COLO668 (cell line): ENCODE measurements at regions not wholly inside any gene's neighbourhood (a gene's known extent, or its start where the extent isn't known, plus 50 kb on each side); places are given as distances from the start of the nearest gene placed in this dataset.

Source experiments
- DNase-seq: peaks from one replicate; lab custom pipeline; 2025; ENCODE audit not compliant: unreplicated experiment; lab: John Stamatoyannopoulos, UW

GRCh38 chr4:138028923-138029322 is 213.2 kb downstream of the SLC7A11 start:
- DNase-seq = no peak

- DNase-seq = no peak
Measured at GRCh38 chr4:138021139-138021830, 220.9 kb downstream of the SLC7A11 start.

- no peak for DNase-seq
Measured at GRCh38 chr4:138014590-138015288, 227.4 kb downstream of the SLC7A11 start.

GRCh38 chr4:138013625-138014024 is 228.5 kb downstream of the SLC7A11 start:
- DNase-seq = no peak

- no peak for DNase-seq
Measured at GRCh38 chr4:138010639-138011038, 231.5 kb downstream of the SLC7A11 start.

- DNase-seq = no peak
Measured at GRCh38 chr4:138007572-138007971, 234.6 kb downstream of the SLC7A11 start.

DNA sequence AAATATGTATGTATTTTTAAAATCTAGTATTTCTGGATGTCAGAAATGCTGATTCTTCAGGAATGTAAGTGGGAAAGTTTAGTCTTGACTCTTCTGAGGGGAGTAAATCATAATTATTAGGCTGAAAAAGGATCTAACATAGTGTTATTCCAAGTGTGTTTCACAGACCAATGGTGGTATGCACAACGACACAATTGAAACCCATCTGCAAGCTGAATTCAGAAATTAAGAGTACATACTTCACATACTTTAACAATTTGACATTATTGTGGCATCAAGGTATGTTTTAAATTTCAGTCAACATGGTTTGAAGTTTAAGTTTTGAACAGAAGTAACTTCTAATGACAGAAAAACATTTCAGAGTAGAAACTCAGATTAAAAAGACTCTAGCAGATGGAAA is 236.7 kb downstream of the SLC7A11 start:
- no peak for DNase-seq

- no peak for DNase-seq
Measured at GRCh38 chr4:138003248-138003647, 238.9 kb downstream of the SLC7A11 start.

DNA sequence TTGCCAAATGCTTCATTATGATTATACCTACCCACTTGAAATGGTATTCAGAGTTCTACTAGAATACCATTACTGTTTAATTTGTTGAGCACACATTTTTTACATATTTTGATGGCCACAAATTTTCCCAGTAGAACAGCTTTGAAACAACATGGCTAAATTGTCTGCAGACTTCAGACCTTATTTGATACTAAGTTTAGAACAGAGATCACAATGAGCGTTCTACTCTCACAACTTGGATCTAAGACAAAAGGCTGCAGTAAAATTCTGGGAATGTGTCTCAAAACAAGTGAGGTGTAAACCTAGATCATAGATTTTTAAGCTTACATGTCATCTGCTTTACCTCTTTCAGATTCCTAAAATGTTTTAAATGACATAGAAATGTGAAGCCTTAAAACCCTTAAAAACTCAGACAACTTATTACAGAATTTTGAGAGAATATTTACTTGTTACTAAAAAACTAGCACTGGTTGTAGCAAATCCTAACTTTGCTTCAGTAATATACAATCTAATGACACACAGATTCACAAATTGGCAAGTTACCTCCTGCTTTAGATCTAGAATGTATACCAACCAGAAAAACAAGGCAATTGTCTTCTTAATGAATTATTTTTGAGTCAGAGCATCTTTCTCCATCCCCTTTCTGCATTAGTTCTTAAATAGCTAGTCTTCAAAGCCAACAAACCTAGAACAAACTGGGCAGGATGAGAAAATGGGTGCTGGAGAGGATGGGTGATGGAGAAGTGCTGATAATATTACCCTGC is 243.3 kb downstream of the SLC7A11 start:
- no peak for DNase-seq

DNA sequence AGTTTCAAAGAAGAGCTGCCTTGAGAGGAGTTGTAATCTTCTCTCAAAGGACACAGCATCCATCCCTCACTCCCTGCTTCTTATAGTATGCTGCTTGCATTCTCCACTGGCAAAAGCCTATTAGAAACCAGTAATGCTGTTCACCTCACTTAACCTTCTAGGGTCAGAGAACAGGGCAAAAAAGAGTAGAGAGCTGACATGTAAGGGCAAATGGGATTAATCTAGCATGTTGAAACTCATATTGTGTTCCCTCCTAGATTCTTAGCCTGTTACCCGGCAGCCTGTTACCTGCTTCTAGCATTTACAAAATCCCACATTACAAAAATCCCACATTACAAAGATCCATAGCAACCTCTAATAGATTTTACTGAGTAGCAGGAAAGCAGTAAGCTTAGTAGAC is 244.7 kb downstream of the SLC7A11 start:
- DNase-seq = no peak

- no peak for DNase-seq
Measured at GRCh38 chr4:137994853-137995252, 247.3 kb downstream of the SLC7A11 start.

DNA sequence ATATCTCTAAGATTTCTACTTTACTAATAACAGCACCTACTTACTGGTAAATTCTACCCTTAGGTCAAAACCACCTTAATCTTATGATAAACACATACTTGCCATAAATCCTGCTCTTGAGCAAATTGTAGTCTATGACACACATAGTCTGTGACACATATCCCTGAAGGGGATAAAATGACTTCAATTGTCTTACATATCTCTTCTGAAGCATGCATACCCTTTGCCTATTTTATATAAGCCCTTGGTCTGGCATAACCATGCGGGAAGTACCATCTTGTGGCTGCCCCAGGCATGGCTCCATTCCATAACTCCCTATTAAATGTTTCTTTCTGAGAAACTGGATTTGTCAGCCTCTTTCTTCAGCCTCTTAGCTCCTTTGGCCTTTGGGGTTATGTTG is 248.9 kb downstream of the SLC7A11 start:
- DNase-seq = no peak

DNA sequence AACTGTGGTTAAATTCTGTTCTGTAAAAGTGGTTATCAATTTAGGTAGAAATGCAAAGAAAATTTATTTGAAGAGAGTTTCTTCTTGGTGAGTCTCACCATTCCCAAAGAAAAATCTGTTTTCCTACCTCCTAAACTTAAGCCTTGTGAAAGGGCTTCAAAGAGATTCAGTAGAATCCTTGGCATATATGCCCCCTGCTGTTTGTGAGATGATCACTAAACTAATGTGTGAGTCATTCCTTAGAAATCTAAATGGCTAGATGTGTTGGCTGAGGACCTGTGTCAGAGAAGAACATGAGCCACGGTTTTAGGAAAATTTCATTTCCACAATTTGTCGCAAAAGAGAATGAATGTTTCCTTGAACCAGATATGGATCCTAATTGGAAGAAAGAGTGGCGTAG is 260.9 kb downstream of the SLC7A11 start:
- DNase-seq = no peak

DNA sequence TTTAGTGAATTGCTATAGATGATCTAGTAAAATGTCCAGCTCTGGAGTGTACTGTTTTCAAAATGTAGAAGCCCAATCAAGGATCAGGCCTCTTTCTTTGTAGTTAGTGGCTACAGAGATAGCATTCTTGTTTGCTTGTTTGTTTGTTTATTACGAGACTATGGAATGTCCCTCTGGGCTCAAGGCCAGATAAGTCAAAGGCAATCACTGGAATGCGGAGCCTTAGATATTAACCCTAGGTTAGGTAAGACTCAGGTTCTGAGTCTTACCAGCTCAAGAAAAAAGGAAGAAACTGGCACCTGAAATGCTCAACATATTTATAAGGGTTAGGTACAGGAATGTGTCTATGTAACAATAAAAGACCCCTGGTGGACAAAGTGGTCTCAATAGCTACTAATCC is 261.5 kb downstream of the SLC7A11 start:
- DNase-seq = no peak

DNA sequence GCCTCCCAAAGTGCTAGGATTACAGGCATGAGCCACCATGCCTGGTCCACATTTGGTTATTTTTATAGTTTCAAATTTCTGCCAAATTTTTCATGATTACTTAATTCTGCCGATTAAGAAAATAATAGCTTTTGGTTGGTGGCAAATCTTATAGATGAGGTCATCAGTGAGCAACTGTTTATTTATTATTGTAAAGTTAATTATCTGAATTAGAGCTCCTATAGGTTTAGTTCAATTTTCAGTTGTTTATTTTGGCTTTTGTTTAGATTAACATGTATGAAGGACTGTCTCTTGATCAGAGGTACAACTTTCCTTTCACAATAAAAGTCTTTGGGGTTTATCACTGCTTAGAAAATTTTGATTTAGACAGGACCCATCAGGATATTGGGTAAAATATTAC is 262.2 kb downstream of the SLC7A11 start:
- no peak for DNase-seq

DNA sequence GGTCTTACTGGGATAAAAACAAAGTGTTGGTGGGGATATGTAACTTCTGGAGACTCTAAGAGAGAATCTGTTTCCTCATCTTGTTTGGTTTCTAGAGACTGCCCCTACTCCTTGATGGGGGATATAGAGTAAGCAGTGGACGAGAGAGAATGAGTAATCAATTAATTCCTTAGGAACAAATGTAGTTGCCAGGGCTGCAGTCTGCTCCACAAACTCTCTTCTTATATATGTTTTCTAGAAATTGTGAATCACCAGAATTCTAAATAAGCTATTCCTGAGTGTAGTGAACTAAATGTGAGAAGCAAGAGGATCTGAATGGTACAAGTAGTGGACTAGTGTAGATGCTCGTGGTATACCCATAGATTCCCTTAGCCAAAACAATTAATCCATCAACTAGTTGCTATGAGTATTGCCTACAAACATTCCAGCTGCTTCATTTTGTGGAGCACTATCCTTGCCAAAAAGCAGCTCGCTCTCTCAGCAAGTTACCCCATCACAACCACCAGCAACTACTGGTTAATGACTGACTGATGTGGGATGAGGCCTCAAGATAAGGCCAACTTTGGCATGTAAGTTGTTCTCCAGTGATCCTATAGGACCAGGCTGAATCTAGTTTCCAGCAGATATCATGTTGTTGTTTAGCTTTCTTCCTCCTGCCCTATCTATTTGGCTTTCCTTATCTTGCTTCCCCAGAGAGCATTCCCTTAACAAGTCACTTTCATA is 273.0 kb downstream of the SLC7A11 start:
- no peak for DNase-seq

GRCh38 chr4:137967480-137968190 is 274.5 kb downstream of the SLC7A11 start:
- DNase-seq = no peak

DNA sequence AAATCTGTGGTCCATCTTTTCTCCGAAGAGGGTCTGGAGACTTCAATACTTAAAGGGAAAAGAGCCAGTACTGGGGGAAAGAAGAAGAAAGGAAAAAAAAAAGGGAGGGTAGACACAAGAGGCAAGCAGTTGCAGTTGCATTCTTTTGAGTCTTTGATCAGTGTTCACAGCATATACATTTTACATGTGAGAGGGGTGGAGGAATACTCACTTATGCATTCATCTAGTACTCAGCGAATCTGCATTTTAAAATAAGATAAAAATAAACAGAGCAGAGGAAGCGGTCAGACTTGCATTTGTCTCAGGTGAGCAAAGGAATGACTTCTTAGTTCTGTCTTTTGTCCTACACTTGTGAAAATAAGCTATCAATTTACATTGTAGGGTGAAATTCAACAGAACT is 275.6 kb downstream of the SLC7A11 start:
- DNase-seq = no peak

GRCh38 chr4:137961051-137961438 is 281.1 kb downstream of the SLC7A11 start:
- no peak for DNase-seq

GRCh38 chr4:137960371-137961050 is 281.6 kb downstream of the SLC7A11 start:
- no peak for DNase-seq
